IMR-90 (cell line): ENCODE measurements at regions not wholly inside any gene's neighbourhood (a gene's known extent, or its start where the extent isn't known, plus 50 kb on each side); places are given as distances from the start of the nearest gene placed in this dataset.

Experiments used
- ATAC-seq: fragments of 200-7000 bp; cut with Tn5 transposase; 2 replicates; pipeline ENCODE4 v1.9.1; 2020; ENCODE audit warnings: low read depth, mild to moderate bottlenecking, moderate library complexity
- BruUV-seq: library from RNA; stranded (reverse); fragments of 400-500 nt; replicated peaks from 2 replicates; lab custom pipeline; 2021; lab: Mats Ljungman, UMichigan
- CTCF ChIA-PET: fragments of 300-600 bp; formaldehyde crosslinking; extraction: SDS; loops from one replicate; lab custom pipeline; 2021; ENCODE audit warnings: antibody characterized with exemption; lab: Yijun Ruan, JAX
- POLR2A ChIA-PET: fragments of 300-600 bp; sonication (Branson Sonifier 250); formaldehyde crosslinking; loops from one replicate; lab custom pipeline; 2022; ENCODE audit warnings: antibody characterized with exemption; ENCODE audit not compliant: unreplicated experiment; lab: Charles Lee
- DNase-seq: peaks from one replicate; pipeline ENCODE4 v3.0.0; 2013
- H2AFZ ChIP-seq: replicated peaks from 2 replicates; pipeline ENCODE3; 2013; ENCODE audit warnings: low read length, mild to moderate bottlenecking; ENCODE audit not compliant: poor library complexity
- H2AK5ac ChIP-seq: 2 replicates; pipeline ENCODE4 v1.6.1; 2013; ENCODE audit warnings: low read depth, low read length, inconsistent platforms
- H2AK9ac ChIP-seq: replicated peaks from 2 replicates; pipeline ENCODE3; 2013; ENCODE audit warnings: mild to moderate bottlenecking, low read depth, low read length, moderate library complexity; ENCODE audit not compliant: poor library complexity
- H2BK120ac ChIP-seq: 2 replicates; pipeline ENCODE4 v1.6.1; 2013; ENCODE audit warnings: low read depth, low read length, inconsistent platforms
- H2BK15ac ChIP-seq: 3 replicates; pipeline ENCODE4 v1.6.1; 2013; ENCODE audit warnings: low read depth, low read length, inconsistent platforms
- H2BK20ac ChIP-seq: 2 replicates; pipeline ENCODE4 v1.6.1; 2013; ENCODE audit warnings: low read depth, mild to moderate bottlenecking, inconsistent platforms, low read length, moderate library complexity
- H2BK5ac ChIP-seq: 2 replicates; pipeline ENCODE4 v1.6.1; 2013; ENCODE audit warnings: mild to moderate bottlenecking, low read depth, low read length, inconsistent platforms; ENCODE audit not compliant: poor library complexity, severe bottlenecking
- H3K14ac ChIP-seq: replicated peaks from 2 replicates; pipeline ENCODE4 v1.6.1; 2013; ENCODE audit warnings: low read depth, low read length, inconsistent platforms
- H3K18ac ChIP-seq: 2 replicates; pipeline ENCODE4 v1.6.1; 2013; ENCODE audit warnings: low read depth, low read length, control low read depth
- H3K23ac ChIP-seq: 2 replicates; pipeline ENCODE4 v1.6.1; 2013; ENCODE audit warnings: low read depth, low read length, inconsistent platforms
- H3K27ac ChIP-seq: 2 replicates; pipeline ENCODE4 v1.5.1; 2013; ENCODE audit warnings: mild to moderate bottlenecking, control low read depth, low read length; ENCODE audit not compliant: insufficient read depth
- H3K27me3 ChIP-seq: 2 replicates; pipeline ENCODE4 v1.6.1; 2013; ENCODE audit warnings: low read length; ENCODE audit not compliant: control insufficient read depth, insufficient read depth
- H3K36me3 ChIP-seq: 2 replicates; pipeline ENCODE4 v1.6.1; 2013; ENCODE audit warnings: low read length, mixed read lengths; ENCODE audit not compliant: control insufficient read depth, insufficient read depth
- H3K4ac ChIP-seq: 2 replicates; pipeline ENCODE4 v1.6.1; 2013; ENCODE audit warnings: low read depth, low read length, inconsistent platforms
- H3K4me1 ChIP-seq: 2 replicates; pipeline ENCODE4 v1.6.1; 2013; ENCODE audit warnings: low read length, mixed read lengths; ENCODE audit not compliant: control insufficient read depth, insufficient read depth
- H3K4me2 ChIP-seq: 2 replicates; pipeline ENCODE4 v1.6.1; 2013; ENCODE audit warnings: low read depth, mild to moderate bottlenecking, control low read depth, low read length, moderate library complexity
- H3K4me3 ChIP-seq: 2 replicates; pipeline ENCODE4 v1.5.1; 2013; ENCODE audit warnings: low read depth, mild to moderate bottlenecking, control low read depth, low read length, moderate library complexity; ENCODE audit not compliant: insufficient read depth
- H3K56ac ChIP-seq: 2 replicates; pipeline ENCODE4 v1.6.1; 2013; ENCODE audit warnings: low read length, inconsistent platforms; ENCODE audit not compliant: insufficient read depth; ENCODE audit errors: extremely low read depth
- H3K79me1 ChIP-seq, 2 experiments: 2 replicates each; pipeline ENCODE4 v1.6.1; 2013; ENCODE audit warnings: low read length in 2 of 2, inconsistent platforms in 1 of 2, low read depth in 1 of 2
- H3K9ac ChIP-seq: 2 replicates; pipeline ENCODE4 v1.6.1; 2013; ENCODE audit warnings: low read depth, low read length, control low read depth
- H3K9me1 ChIP-seq: 2 replicates; pipeline ENCODE4 v1.6.1; 2013; ENCODE audit warnings: low read length, inconsistent platforms; ENCODE audit not compliant: insufficient read depth
- H3K9me3 ChIP-seq: 2 replicates; pipeline ENCODE4 v1.6.1; 2013; ENCODE audit warnings: low read length; ENCODE audit not compliant: control insufficient read depth, insufficient read depth
- H4K20me1 ChIP-seq: 2 replicates; pipeline ENCODE4 v1.6.1; 2013; ENCODE audit warnings: low read length, inconsistent platforms; ENCODE audit not compliant: insufficient read depth
- H4K5ac ChIP-seq: 2 replicates; pipeline ENCODE4 v1.6.1; 2013; ENCODE audit warnings: mild to moderate bottlenecking, low read depth, low read length, control low read depth
- H4K8ac ChIP-seq, 2 experiments: 2 replicates each; pipeline ENCODE4 v1.6.1; 2013; ENCODE audit warnings: low read depth in 2 of 2, low read length in 2 of 2, control low read depth in 1 of 2, inconsistent platforms in 1 of 2
- H4K91ac ChIP-seq: 2 replicates; pipeline ENCODE4 v1.6.1; 2013; ENCODE audit warnings: low read depth, low read length, inconsistent platforms; ENCODE audit not compliant: insufficient read depth
- BHLHE40 ChIP-seq: fragments of 150-350 bp; IDR thresholded peaks from 2 replicates; pipeline ENCODE4 v1.6.1; 2016; ENCODE audit warnings: mild to moderate bottlenecking, low read depth, low read length
- CHD1 ChIP-seq: IDR thresholded peaks from 2 replicates; pipeline ENCODE4 v1.6.1; 2012; ENCODE audit warnings: low read depth, low read length, improper control_type of control experiment
- CTCF ChIP-seq: conservative IDR thresholded peaks from 2 replicates; pipeline ENCODE4 v1.5.1; 2012; ENCODE audit warnings: mild to moderate bottlenecking, low read depth, low read length, improper control_type of control experiment
- MAFK ChIP-seq: IDR thresholded peaks from 2 replicates; pipeline ENCODE4 v1.6.1; 2012; ENCODE audit warnings: low read depth, low read length, improper control_type of control experiment
- MAZ ChIP-seq: IDR thresholded peaks from 2 replicates; pipeline ENCODE4 v1.6.1; 2012; ENCODE audit warnings: low read depth, mild to moderate bottlenecking, low read length, improper control_type of control experiment, moderate library complexity, borderline replicate concordance
- NFE2L2 ChIP-seq: fragments of 150-350 bp; IDR thresholded peaks from 2 replicates; pipeline ENCODE4 v1.6.1; 2016; ENCODE audit warnings: low read depth, mild to moderate bottlenecking, low read length
- RAD21 ChIP-seq: IDR thresholded peaks from 2 replicates; pipeline ENCODE4 v1.6.1; 2012; ENCODE audit warnings: low read length, improper control_type of control experiment
- RCOR1 ChIP-seq: IDR thresholded peaks from 2 replicates; pipeline ENCODE4 v1.6.1; 2012; ENCODE audit warnings: mild to moderate bottlenecking, low read length, improper control_type of control experiment; ENCODE audit not compliant: insufficient replicate concordance
- RFX5 ChIP-seq: IDR thresholded peaks from 2 replicates; pipeline ENCODE4 v1.8.0; 2012; ENCODE audit warnings: low read depth, mild to moderate bottlenecking, low read length, moderate library complexity
- SMC3 ChIP-seq: fragments of 150-350 bp; IDR thresholded peaks from 2 replicates; pipeline ENCODE4 v1.6.1; 2016; ENCODE audit warnings: low read depth, mild to moderate bottlenecking, antibody characterized with exemption, low read length, moderate library complexity
- WGBS, 2 experiments: methylation state at CpG; one replicate each; pipeline versions ENCODE4 v1.1.5 to v1.1.7; 2013; ENCODE audit warnings: missing lambda C conversion rate in 2 of 2; ENCODE audit not compliant: insufficient read length in 1 of 2; ENCODE audit errors: extremely low coverage in 2 of 2; 5-methylcytosine and 5-hydroxymethylcytosine counted together
- dilution Hi-C: fragments of 300-500 bp; cut with HindIII; formaldehyde crosslinking; loops from one replicate; pipeline ENCODE4 v1.14.3; 2018; ENCODE audit warnings: low sequenced_read_pairs; ENCODE audit not compliant: unreplicated experiment
- in situ Hi-C: fragments of 300-500 bp; cut with MboI; formaldehyde crosslinking; loops from 3 replicates; pipeline ENCODE4 v1.14.3; 2019; ENCODE audit warnings: low sequenced_read_pairs, inconsistent platforms, mixed read lengths
- intact Hi-C: fragments of 100-400 bp; cut with micrococcal nuclease; formaldehyde crosslinking; loops from 2 replicates; pipeline ENCODE4 v1.10.0; 2022

- H3K23ac ChIP-seq: no peak overlapping the region
- no peak overlapping the region for H2BK20ac ChIP-seq
- BruUV-seq: no TSS peak
- H4K20me1 ChIP-seq: no peaks in the 10 kb centered on the region
- ATAC-seq (no peak), DNase-seq (no peak)
- TF ChIP-seq RFX5 (no peak), MAFK (no peak), RCOR1 (no peak), CHD1 (no peak), BHLHE40 (no peak), NFE2L2 (no peak), RAD21 (no peak), SMC3 (no peak), MAZ (no peak), CTCF (no peak)
- no peaks in the 10 kb centered on the region for H3K4me1 ChIP-seq
- WGBS, 2 experiments: no CpG with 5 or more reads among the region's 1 CpG
- CTCF ChIA-PET: no interaction called here
- H2BK5ac ChIP-seq: no peak overlapping the region
- H3K27me3 ChIP-seq: no peaks in the 10 kb centered on the region
- no peak overlapping the region for H3K18ac ChIP-seq
- no peak overlapping the region for H3K9ac ChIP-seq
- H3K56ac ChIP-seq: no peak overlapping the region
- H3K4me3 ChIP-seq: no peak overlapping the region
- H2BK15ac ChIP-seq: no peak overlapping the region
- no peak overlapping the region for H2BK120ac ChIP-seq
- no peak overlapping the region for H4K91ac ChIP-seq
- H3K4ac ChIP-seq: no peak overlapping the region
- no peaks in the 10 kb centered on the region for H3K79me1 ChIP-seq
- H2AK9ac ChIP-seq: no peak overlapping the region
- no peak overlapping the region for H4K8ac ChIP-seq
- H3K36me3 ChIP-seq: no peaks in the 10 kb centered on the region
- H3K14ac ChIP-seq: no peak overlapping the region; the same call in 1 of the 2 replicates
- in situ Hi-C loops (no loop called here), dilution Hi-C loops (no loop called here), intact Hi-C loops (no loop called here)
- POLR2A ChIA-PET: no interaction called here
- no peak overlapping the region for H3K27ac ChIP-seq
- H3K4me2 ChIP-seq: no peak overlapping the region
- no peak overlapping the region for H2AK5ac ChIP-seq
- H2AFZ ChIP-seq: no peak overlapping the region
- H4K5ac ChIP-seq: no peak overlapping the region
- H3K9me1 ChIP-seq: no peaks in the 10 kb centered on the region
- H3K9me3 ChIP-seq: no peaks in the 10 kb centered on the region
These were observed 1399.9 kb upstream of the B3GALT2 start for GRCh38 chr1:194586302-194586701.
